GM10248 (cell line): ENCODE measurements at regions not wholly inside any gene's neighbourhood (a gene's known extent, or its start where the extent isn't known, plus 50 kb on each side); places are given as distances from the start of the nearest gene placed in this dataset.
"Not testable (repeated sequence)": the region's sequence is repeated elsewhere in the genome, so short reads cannot be mapped to it uniquely, and the experiment has no call there.

Experiments used
- CTCF ChIA-PET: fragments of 300-600 bp; sonication (Branson Sonifier 250); formaldehyde crosslinking; extraction: SDS; loops from one replicate; lab custom pipeline; 2021; ENCODE audit warnings: antibody characterized with exemption; lab: Yijun Ruan, JAX
- POLR2A ChIA-PET: fragments of 350-650 bp; sonication (Branson Sonifier 250); formaldehyde crosslinking; extraction: SDS; loops from one replicate; lab custom pipeline; 2020; ENCODE audit warnings: antibody characterized with exemption; lab: Yijun Ruan, JAX
- DNase-seq: peaks from one replicate; pipeline ENCODE4 v3.0.0; 2012; ENCODE audit errors: extremely low spot score
- TF ChIP-seq, protein P1 (sequence below): IDR thresholded peaks from 2 replicates; pipeline ENCODE4 v1.5.1; 2012; ENCODE audit warnings: mild to moderate bottlenecking, low read depth; ENCODE audit errors: extremely low read depth, missing control alignments, control extremely low read depth

DNA sequence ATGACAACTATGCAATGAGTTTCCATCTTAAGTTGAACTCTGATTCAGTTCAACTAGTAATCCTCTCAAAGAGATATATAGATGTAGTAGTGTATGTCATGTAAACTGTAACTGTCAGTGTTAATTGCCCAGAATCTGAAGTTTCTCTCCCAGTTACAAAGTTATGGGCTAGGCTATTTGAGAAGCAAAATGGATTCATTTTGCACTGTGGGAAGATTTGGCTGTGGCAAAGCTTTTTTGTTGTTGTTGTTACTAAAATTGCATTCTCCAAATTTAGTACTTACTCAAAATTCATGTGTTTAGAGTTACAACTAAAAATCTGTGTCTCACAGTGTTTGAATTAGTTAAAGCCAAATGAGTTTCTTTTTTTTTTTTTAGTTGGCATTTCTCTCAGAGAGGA, 219.0 kb downstream of the KCNJ2 start:
- POLR2A ChIA-PET = no interaction called here
- TF ChIP-seq, protein P1, sequence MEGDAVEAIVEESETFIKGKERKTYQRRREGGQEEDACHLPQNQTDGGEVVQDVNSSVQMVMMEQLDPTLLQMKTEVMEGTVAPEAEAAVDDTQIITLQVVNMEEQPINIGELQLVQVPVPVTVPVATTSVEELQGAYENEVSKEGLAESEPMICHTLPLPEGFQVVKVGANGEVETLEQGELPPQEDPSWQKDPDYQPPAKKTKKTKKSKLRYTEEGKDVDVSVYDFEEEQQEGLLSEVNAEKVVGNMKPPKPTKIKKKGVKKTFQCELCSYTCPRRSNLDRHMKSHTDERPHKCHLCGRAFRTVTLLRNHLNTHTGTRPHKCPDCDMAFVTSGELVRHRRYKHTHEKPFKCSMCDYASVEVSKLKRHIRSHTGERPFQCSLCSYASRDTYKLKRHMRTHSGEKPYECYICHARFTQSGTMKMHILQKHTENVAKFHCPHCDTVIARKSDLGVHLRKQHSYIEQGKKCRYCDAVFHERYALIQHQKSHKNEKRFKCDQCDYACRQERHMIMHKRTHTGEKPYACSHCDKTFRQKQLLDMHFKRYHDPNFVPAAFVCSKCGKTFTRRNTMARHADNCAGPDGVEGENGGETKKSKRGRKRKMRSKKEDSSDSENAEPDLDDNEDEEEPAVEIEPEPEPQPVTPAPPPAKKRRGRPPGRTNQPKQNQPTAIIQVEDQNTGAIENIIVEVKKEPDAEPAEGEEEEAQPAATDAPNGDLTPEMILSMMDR = no peak
- DNase-seq = no peak
- CTCF ChIA-PET = no interaction called here

DNA sequence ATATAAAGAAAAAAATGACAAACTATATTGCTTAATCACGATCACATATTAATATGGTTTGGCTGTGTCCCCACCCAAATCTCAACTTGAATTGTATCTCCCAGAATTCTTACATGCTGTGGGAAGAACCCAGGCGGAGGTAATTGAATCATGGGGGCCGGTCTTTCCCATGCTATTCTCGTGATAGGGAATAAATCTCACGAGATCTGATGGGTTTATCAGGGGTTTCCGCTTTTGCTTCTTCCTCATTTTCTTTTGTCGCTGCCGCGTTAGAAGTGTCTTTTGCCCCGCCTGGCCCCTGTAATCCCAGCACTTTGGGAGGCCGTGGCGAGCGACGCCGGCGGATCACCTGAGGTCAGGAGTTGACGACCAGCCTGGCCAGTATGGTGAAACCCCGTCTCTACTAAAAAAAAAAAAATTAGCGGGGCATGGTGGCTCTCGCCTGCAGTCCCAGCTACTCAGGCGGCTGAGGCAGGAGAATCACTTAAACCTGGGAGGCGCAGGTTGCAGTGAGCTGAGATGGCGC, 220.0 kb downstream of the KCNJ2 start:
- CTCF ChIA-PET, DNase-seq, POLR2A ChIA-PET: not testable (repeated sequence)

DNA sequence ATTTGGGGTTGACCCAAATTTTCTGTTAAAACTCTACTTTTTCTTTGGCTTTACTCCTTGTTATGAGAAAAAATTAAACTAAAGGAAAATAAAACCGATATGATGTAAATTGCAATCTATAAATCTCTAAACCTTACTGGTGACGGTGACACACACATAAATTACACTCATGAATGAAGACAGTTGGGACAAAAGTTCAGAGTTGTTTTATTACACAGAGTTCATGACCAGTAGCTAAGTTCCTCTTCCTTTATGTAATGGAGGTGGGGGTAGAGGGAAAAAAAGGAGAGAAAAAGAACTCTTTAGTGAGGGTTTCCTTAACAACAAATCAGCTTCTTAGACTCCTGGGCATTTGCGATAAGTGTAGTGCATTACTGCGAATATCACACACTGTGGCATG, 220.7 kb downstream of the KCNJ2 start:
- ChIA-PET CTCF (no interaction called here), POLR2A (no interaction called here)
- no peak for DNase-seq
- TF ChIP-seq, protein P1 = no peak

DNA sequence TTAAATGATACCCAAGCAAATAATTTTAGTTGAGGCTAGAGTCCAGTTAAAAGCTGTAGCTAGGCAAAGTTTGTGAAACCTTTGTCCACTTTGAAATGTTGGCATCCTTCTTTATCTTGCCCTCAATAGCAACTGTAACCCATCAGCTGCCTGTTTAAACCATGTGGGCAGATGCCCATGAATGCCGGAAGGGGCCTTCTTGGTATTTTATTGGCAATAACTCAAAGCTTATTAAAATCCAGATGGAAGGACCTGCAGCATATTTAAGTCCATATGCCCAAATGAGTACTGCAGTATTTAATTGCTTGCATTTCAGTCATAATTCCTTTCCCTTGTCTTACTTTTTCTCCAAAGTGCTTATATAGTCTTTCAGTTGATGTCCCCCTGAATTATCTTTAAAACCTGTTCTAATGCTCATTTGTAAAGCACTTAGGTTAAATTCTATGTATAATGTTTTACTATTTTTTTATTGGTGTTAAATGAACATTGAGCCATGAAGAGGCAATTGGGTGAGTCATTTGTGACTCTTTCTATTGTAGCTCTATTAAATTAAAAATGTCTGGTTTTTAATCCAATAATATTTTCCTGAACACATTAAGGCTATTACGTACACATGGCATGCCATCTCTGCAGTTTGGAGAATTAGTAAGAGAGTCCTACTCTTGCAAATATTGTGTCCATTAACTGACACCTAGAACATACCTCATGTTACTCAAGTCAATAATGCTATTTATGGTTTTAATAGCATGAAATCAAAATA, 225.3 kb downstream of the KCNJ2 start:
- POLR2A ChIA-PET = no interaction called here
- no peak for DNase-seq
- CTCF ChIA-PET = interaction anchor here (0.8 to 1.2 kb wide), 3 partner anchors 9 to 114 kb away, joined by 3 to 4 read pairs (median 3); no protein-coding TSS in a partner anchor
- TF ChIP-seq, protein P1 = no peak

DNA sequence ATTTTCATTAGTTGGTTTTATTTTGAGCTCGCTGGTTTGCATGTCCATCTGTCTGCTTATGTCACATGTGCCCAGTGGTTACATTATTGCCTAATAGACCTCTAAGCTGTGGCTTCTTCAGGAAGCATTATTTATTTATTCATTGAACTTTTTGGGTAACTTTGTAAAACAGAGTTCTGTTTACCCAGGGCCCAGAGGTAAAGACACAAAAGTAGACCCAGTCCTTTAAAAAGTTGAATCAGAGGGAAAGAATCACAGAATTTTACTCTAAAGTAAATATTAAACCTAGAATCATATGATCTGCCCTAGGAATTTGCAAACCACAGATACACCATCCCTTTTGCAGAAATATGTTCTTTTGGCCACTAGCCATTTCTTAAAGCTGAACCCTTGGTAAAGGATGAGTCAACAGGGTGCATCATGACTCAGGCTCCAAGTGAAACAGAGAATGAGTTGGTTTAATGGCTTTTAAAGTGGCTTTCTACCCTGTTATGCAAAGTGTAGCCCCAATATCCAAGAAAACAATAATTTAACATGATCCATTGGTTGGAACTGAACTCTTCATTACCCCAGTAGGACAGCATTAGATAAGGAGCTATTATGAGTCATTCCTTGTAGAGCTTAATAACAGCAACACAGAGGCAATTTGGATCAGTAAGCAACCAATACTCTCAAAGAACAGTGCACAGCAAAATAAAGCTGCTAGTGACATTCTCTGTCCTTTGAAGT, 236.3 kb downstream of the KCNJ2 start:
- ChIA-PET CTCF (interaction anchor here (1.3 kb wide), 1 partner anchor 12 kb away, joined by 3 read pairs; no protein-coding TSS in a partner anchor), POLR2A (no interaction called here)
- no peak for DNase-seq
- TF ChIP-seq, protein P1 = no peak

DNA sequence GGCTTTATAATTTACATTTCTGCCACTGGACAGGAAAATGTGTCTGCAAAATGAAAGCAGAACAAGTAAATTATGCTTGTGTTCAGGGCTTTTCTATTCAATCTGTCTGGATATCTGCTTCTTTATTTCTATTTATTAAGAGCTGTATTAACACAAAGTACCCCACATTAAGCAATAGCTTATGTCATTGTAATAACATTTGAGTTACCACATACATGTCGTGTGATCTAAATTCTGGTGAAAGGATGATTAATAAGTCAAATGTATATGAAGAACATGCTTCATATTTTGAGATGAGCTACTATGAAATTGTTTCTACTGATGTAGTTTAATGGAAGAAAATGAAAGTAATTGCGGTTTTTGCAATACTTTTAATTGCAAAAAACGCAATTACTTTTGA, 238.2 kb downstream of the KCNJ2 start:
- POLR2A ChIA-PET = no interaction called here
- CTCF ChIA-PET = no interaction called here
- TF ChIP-seq, protein P1 = no peak
- no peak for DNase-seq

DNA sequence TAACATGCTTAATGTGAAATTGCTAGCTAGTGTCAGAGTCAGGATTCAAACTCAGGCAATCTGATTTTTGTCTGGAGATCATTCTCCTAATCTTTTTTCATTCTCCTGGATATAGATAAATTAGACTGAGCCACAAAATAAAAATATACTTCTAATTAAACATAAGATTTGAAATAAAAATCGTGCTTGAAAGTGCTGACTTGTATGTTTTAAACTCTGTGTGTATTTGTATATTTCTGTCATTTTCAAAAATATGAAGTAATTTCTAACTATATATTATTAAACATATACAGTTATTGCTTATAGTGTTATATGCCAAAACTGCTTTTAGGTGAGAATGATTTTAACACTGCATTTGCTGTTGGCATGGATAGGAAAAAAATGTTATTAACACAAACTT, 239.4 kb downstream of the KCNJ2 start:
- ChIA-PET CTCF (no interaction called here), POLR2A (no interaction called here)
- TF ChIP-seq, protein P1 = no peak
- DNase-seq = no peak
